ENCODE measurements at regions not wholly inside any gene's neighbourhood (a gene's known extent, or its start where the extent isn't known, plus 50 kb on each side); places are given as distances from the start of the nearest gene placed in this dataset.
"Not testable (repeated sequence)": the region's sequence is repeated elsewhere in the genome, so short reads cannot be mapped to it uniquely, and the experiment has no call there.

- TF ChIP-seq CTCF (conservative IDR thresholded peaks at IDR 0.05; ENCODE audit: low read depth in 2 of 2) (no peak), EZH2phosphoT487 (IDR thresholded peaks at IDR 0.05; ENCODE audit: unreplicated experiment) (no peak), ZNF331 (CRISPR knock-in tag; IDR thresholded peaks at IDR 0.05; ENCODE audit: low read depth) (no peak), STAT1 (IDR thresholded peaks at IDR 0.05; ENCODE audit: unreplicated experiment) (no peak), ZNF114 (CRISPR knock-in tag; IDR thresholded peaks at IDR 0.05) (no peak), POLR2AphosphoS5 (IDR thresholded peaks at IDR 0.05; ENCODE audit: low read depth) (no peak)
- TF ChIP-seq, protein P1, sequence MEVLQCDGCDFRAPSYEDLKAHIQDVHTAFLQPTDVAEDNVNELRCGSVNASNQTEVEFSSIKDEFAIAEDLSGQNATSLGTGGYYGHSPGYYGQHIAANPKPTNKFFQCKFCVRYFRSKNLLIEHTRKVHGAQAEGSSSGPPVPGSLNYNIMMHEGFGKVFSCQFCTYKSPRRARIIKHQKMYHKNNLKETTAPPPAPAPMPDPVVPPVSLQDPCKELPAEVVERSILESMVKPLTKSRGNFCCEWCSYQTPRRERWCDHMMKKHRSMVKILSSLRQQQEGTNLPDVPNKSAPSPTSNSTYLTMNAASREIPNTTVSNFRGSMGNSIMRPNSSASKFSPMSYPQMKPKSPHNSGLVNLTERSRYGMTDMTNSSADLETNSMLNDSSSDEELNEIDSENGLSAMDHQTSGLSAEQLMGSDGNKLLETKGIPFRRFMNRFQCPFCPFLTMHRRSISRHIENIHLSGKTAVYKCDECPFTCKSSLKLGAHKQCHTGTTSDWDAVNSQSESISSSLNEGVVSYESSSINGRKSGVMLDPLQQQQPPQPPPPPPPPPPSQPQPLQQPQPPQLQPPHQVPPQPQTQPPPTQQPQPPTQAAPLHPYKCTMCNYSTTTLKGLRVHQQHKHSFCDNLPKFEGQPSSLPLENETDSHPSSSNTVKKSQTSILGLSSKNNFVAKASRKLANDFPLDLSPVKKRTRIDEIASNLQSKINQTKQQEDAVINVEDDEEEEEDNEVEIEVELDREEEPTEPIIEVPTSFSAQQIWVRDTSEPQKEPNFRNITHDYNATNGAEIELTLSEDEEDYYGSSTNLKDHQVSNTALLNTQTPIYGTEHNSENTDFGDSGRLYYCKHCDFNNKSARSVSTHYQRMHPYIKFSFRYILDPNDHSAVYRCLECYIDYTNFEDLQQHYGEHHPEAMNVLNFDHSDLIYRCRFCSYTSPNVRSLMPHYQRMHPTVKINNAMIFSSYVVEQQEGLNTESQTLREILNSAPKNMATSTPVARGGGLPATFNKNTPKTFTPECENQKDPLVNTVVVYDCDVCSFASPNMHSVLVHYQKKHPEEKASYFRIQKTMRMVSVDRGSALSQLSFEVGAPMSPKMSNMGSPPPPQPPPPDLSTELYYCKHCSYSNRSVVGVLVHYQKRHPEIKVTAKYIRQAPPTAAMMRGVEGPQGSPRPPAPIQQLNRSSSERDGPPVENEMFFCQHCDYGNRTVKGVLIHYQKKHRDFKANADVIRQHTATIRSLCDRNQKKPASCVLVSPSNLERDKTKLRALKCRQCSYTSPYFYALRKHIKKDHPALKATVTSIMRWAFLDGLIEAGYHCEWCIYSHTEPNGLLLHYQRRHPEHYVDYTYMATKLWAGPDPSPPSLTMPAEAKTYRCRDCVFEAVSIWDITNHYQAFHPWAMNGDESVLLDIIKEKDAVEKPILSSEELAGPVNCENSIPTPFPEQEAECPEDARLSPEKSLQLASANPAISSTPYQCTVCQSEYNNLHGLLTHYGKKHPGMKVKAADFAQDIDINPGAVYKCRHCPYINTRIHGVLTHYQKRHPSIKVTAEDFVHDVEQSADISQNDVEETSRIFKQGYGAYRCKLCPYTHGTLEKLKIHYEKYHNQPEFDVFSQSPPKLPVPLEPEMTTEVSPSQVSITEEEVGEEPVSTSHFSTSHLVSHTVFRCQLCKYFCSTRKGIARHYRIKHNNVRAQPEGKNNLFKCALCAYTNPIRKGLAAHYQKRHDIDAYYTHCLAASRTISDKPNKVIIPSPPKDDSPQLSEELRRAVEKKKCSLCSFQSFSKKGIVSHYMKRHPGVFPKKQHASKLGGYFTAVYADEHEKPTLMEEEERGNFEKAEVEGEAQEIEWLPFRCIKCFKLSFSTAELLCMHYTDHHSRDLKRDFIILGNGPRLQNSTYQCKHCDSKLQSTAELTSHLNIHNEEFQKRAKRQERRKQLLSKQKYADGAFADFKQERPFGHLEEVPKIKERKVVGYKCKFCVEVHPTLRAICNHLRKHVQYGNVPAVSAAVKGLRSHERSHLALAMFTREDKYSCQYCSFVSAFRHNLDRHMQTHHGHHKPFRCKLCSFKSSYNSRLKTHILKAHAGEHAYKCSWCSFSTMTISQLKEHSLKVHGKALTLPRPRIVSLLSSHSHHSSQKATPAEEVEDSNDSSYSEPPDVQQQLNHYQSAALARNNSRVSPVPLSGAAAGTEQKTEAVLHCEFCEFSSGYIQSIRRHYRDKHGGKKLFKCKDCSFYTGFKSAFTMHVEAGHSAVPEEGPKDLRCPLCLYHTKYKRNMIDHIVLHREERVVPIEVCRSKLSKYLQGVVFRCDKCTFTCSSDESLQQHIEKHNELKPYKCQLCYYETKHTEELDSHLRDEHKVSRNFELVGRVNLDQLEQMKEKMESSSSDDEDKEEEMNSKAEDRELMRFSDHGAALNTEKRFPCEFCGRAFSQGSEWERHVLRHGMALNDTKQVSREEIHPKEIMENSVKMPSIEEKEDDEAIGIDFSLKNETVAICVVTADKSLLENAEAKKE (CRISPR knock-in tag; IDR thresholded peaks at IDR 0.05) = no peak
Observed at GRCh38 chr15:95078003-95078402, 846.6 kb downstream of the MCTP2 start (continued).

DNA sequence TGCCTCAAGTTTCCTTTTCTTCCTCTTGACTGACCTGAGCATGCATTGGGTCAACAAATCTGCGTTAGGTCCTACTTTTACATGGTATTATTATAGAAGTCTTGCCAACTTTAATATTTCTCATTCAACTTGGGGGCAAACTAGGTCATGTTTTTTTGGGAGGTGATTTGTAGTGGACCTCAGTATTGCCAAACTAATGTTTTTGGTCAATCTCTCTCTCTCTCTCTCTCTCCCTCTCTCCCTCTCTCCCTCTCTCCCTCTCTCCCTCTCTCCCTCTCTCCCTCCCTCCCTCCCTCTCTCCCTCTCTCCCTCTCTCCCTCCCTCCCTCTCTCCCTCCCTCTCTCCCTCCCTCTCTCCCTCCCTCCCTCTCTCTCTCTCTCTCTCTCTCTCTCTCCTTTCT, 848.9 kb downstream of the MCTP2 start:
- H3K4me1 Mint-ChIP-seq, H2AFZ ChIP-seq, H3K4me3 ChIP-seq: not testable (repeated sequence)

More for the DNA sequence above, 848.9 kb downstream of the MCTP2 start:
- not testable (repeated sequence) for H3K36me3 Mint-ChIP-seq (ENCODE audit: low read depth); DNase-seq (ENCODE audit: low spot score); H3K4me2 ChIP-seq; H4K20me1 ChIP-seq (replicated peaks; ENCODE audit: insufficient read depth); H3K27me3 Mint-ChIP-seq (ENCODE audit: insufficient read depth, low read depth, poor library complexity); H3K36me3 ChIP-seq (ENCODE audit: insufficient read depth); H3F3A ChIP-seq (replicated peaks; ENCODE audit: low read depth); H3K27me3 ChIP-seq (ENCODE audit: insufficient read depth); H3K4me1 ChIP-seq (ENCODE audit: insufficient read depth); H3K27ac ChIP-seq (ENCODE audit: low read depth); H3K9me3 Mint-ChIP-seq; H3K27ac Mint-ChIP-seq; H3K9me2 ChIP-seq (ENCODE audit: insufficient read depth); H3K79me2 ChIP-seq (replicated peaks; ENCODE audit: insufficient read depth); H3K4me3 Mint-ChIP-seq; ATAC-seq
